DMS53 (cell line): ENCODE measurements at regions not wholly inside any gene's neighbourhood (a gene's known extent, or its start where the extent isn't known, plus 50 kb on each side); places are given as distances from the start of the nearest gene placed in this dataset.
"Not testable (repeated sequence)": the region's sequence is repeated elsewhere in the genome, so short reads cannot be mapped to it uniquely, and the experiment has no call there.

Source experiments
- DNase-seq: peaks from one replicate; lab custom pipeline; 2025; lab: John Stamatoyannopoulos, UW

GRCh38 chr2:147197754-147198483 is 646.9 kb upstream of the ACVR2A start:
- no peak for DNase-seq

GRCh38 chr2:147182260-147182659 is 662.6 kb upstream of the ACVR2A start:
- DNase-seq, result peak; percentile 29

- DNase-seq, result no peak
Observed at GRCh38 chr2:147181351-147182029, 663.3 kb upstream of the ACVR2A start.

GRCh38 chr2:147177071-147177857 is 667.6 kb upstream of the ACVR2A start:
- DNase-seq, result no peak

GRCh38 chr2:147174824-147175254 is 670.0 kb upstream of the ACVR2A start:
- no peak for DNase-seq

- no peak for DNase-seq
Observed at GRCh38 chr2:147173798-147174197, 671.0 kb upstream of the ACVR2A start.

- peak; percentile 7 for DNase-seq
Observed at GRCh38 chr2:147173189-147173581, 671.6 kb upstream of the ACVR2A start.

GRCh38 chr2:147172493-147173188 is 672.2 kb upstream of the ACVR2A start:
- DNase-seq, result no peak

- no peak for DNase-seq
Observed at GRCh38 chr2:147171941-147172340, 672.9 kb upstream of the ACVR2A start.

- DNase-seq, result no peak
Observed at GRCh38 chr2:147170932-147171331, 673.9 kb upstream of the ACVR2A start.

GRCh38 chr2:147165697-147166382 is 679.0 kb upstream of the ACVR2A start:
- no peak for DNase-seq

GRCh38 chr2:147164563-147164962 is 680.3 kb upstream of the ACVR2A start:
- DNase-seq, result no peak

- DNase-seq, result no peak
Observed at GRCh38 chr2:147161746-147162145, 683.1 kb upstream of the ACVR2A start.

- no peak for DNase-seq
Observed at GRCh38 chr2:147156970-147157369, 687.9 kb upstream of the ACVR2A start.

- DNase-seq, result no peak
Observed at GRCh38 chr2:147150241-147150635, 694.6 kb upstream of the ACVR2A start.

GRCh38 chr2:147149575-147150240 is 695.1 kb upstream of the ACVR2A start:
- DNase-seq, result no peak

- DNase-seq, result no peak
Observed at GRCh38 chr2:147147802-147148201, 697.0 kb upstream of the ACVR2A start.

GRCh38 chr2:147141930-147142329 is 702.9 kb upstream of the ACVR2A start:
- DNase-seq, result no peak

- DNase-seq, result not testable (repeated sequence)
Observed at GRCh38 chr2:147139732-147140131, 705.1 kb upstream of the ACVR2A start.

- DNase-seq, result no peak
Observed at GRCh38 chr2:147137711-147138110, 707.1 kb upstream of the ACVR2A start.

GRCh38 chr2:147135376-147135775 is 709.5 kb upstream of the ACVR2A start:
- DNase-seq, result no peak
